ENCODE measurements at regions not wholly inside any gene's neighbourhood (a gene's known extent, or its start where the extent isn't known, plus 50 kb on each side); places are given as distances from the start of the nearest gene placed in this dataset.

- DNase-seq = no peak
Measured at GRCh38 chr1:229980009-229980408, 87.0 kb upstream of the GALNT2 start.

- DNase-seq = no peak
Measured at GRCh38 chr1:229981736-229982135, 85.3 kb upstream of the GALNT2 start.

- no peak for DNase-seq
Measured at GRCh38 chr1:229984310-229984991, 82.6 kb upstream of the GALNT2 start.

- no peak for DNase-seq
Measured at GRCh38 chr1:229984992-229985612, 81.9 kb upstream of the GALNT2 start.

- no peak for DNase-seq
Measured at GRCh38 chr1:229985613-229986010, 81.4 kb upstream of the GALNT2 start.

GRCh38 chr1:229986737-229987337 is 80.2 kb upstream of the GALNT2 start:
- DNase-seq = no peak

- no peak for DNase-seq
Measured at GRCh38 chr1:229987953-229988352, 79.1 kb upstream of the GALNT2 start.

- DNase-seq = no peak
Measured at GRCh38 chr1:229988534-229988933, 78.5 kb upstream of the GALNT2 start.

GRCh38 chr1:229989591-229990248 is 77.3 kb upstream of the GALNT2 start:
- DNase-seq = no peak

- DNase-seq = no peak
Measured at GRCh38 chr1:229990326-229990725, 76.7 kb upstream of the GALNT2 start.

GRCh38 chr1:229991104-229991513 is 75.9 kb upstream of the GALNT2 start:
- no peak for DNase-seq

- no peak for DNase-seq
Measured at GRCh38 chr1:229991724-229992333, 75.2 kb upstream of the GALNT2 start.

GRCh38 chr1:229993060-229993459 is 74.0 kb upstream of the GALNT2 start:
- no peak for DNase-seq

GRCh38 chr1:229993894-229994293 is 73.1 kb upstream of the GALNT2 start:
- no peak for DNase-seq

- no peak for DNase-seq
Measured at GRCh38 chr1:229999004-229999670, 67.9 kb upstream of the GALNT2 start.

- no peak for DNase-seq
Measured at GRCh38 chr1:230000493-230001184, 66.4 kb upstream of the GALNT2 start.

- DNase-seq = no peak
Measured at GRCh38 chr1:230002164-230002803, 64.8 kb upstream of the GALNT2 start.

- no peak for DNase-seq
Measured at GRCh38 chr1:230003409-230003808, 63.6 kb upstream of the GALNT2 start.

- DNase-seq = no peak
Measured at GRCh38 chr1:230005040-230005439, 62.0 kb upstream of the GALNT2 start.

GRCh38 chr1:230008721-230009120 is 58.3 kb upstream of the GALNT2 start:
- DNase-seq = no peak

GRCh38 chr1:230009611-230010313 is 57.3 kb upstream of the GALNT2 start:
- DNase-seq = no peak

All from activated CD4-positive, alpha-beta T cell treated with anti-CD3 and anti-CD28 coated beads, Interleukin-2, amount 50 U/mL, for 48 hours (primary cell).